Hematopoietic multipotent progenitor cell treated with erythropoietin and hydrocortisone succinate and interleukin-3 and kit ligand, for 4 days (in vitro differentiated cells): ENCODE measurements at regions not wholly inside any gene's neighbourhood (a gene's known extent, or its start where the extent isn't known, plus 50 kb on each side); places are given as distances from the start of the nearest gene placed in this dataset.
A peak's percentile ranks its signal among the peaks of the same experiment; 100 is the strongest.
"Not testable (repeated sequence)": the region's sequence is repeated elsewhere in the genome, so short reads cannot be mapped to it uniquely, and the experiment has no call there.

Experiments
- DNase-seq: peaks from one replicate; pipeline ENCODE4 v3.0.0-alpha.2; 2015

DNA sequence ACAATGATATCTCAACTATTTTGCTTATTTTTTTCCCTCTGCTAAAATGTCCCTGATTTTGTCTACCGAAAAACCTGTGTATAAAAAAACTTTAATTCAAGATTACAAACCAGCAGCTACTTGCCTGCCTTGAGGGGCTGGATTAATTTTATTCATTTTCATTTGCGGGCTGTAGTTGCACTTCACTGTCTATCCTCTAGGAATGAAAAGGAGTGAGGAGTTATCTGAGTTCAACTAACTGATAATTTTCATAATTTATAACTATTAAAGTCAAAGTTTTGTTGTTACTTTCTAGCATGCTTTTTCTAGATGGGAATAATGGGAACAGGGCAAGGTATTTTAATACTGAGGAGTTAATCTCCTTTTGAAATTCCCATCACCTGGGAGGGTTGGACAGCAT lies 50.3 kb upstream of the AGTPBP1 start:
- not testable (repeated sequence) for DNase-seq

DNA sequence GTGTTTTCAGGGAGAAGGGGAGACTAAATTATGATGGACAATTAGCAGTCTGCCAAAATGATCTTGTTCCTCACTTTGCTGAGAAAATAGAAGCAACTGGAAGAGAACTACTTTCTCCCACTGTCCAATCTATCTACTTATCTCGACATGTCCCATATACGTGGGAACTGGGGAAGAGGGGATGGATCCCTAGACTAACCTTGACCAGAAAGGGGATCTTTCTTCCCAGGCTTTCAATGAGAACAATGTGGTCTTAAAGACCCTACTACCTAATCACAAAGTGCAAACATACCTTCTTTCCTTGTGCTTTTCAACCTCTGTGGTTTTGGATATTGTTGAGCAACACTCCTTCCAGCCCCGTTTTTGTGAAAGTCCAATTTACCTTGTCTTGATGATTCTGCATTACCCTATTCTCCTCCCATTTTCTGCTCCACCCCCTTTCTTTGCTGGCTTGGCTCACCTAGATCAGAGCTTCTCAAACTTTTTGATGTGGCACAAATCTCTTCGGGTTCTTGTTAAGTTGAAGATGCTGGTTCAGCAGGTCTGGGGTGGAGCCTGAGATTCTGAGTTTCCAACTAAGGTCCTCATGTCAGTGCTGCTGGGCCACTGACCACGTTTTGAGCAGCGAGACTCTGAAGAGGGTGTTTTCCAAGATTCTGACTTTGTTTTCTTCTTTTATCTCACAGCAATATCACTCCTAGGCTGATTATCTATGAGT lies 61.4 kb upstream of the AGTPBP1 start:
- not testable (repeated sequence) for DNase-seq

DNA sequence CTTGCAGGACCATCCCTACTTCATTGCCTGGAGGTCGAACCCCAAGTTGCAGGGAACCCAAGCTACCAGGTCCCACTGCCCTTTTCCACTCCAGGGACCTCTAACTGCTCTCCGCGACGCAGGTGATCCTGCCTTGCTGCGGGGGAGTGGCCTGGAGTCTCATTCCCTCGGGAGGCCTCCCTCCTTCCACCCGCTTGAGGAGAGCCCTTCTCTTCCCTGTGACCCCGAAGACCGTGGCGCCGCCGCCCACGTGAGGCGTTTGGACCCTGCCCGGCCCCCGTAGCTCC lies 63.0 kb upstream of the AGTPBP1 start:
- not testable (repeated sequence) for DNase-seq

DNA sequence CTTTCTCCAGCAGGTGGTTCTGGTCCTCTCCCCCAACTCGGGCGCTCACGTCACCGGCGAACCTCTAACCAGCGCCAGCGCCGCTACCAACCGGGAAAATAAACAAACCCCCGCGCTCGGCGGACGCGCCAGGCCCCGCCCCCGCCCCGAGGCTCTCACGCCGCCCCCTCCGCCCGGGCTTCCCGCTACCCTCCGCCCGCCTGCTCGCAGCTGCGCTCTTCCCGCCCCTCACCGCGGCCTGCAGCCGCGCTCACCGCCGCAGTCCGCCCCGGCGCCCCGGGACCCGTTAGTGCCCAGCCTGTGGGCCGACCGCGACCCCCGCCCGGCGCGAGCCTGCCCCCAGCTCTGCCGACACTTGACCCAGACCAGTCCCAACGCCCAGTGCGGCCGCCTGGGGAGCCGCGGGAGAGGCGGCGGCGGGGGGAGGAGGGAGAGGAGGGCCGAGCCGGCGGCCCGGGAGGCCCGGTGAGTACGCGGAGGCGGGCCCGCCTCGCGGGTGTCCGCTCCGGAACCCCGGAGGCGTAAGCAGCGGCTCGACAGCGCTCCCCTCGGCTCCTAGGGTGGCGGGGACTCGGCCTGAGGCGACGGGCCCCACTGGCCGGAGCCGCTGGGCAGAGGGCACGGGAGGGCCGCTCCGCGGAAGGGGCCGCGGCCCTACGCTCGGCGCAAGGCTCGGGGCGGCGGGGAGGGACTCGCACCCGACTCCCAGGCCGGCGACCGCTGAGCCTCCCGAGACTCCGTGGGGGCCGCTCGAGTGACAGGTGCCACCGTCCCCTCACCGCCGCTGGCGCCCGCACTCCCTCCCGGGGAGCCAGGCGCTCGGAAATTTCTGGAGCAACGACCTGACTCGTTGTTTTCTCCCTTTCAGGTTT lies 63.6 kb upstream of the AGTPBP1 start:
- DNase-seq: peak; percentile 90

DNA sequence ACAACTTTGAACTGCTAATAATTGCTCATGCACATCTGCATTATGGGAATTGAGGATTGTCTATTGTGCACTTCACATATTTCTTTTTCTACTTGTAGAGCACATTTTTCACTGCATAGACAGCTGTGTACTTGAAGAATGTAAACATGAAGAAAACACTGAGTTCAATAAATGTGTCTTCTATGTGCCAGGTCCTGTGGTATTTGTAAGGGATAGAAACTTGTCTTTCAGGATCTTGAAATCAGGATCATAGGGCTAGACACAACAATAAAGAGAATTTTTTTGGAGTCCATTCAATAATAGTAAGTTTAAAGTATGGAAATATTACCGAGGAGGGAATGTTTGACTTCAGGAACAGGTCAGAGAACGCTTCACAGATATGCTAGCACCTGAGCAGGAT lies 66.6 kb upstream of the AGTPBP1 start:
- not testable (repeated sequence) for DNase-seq

DNA sequence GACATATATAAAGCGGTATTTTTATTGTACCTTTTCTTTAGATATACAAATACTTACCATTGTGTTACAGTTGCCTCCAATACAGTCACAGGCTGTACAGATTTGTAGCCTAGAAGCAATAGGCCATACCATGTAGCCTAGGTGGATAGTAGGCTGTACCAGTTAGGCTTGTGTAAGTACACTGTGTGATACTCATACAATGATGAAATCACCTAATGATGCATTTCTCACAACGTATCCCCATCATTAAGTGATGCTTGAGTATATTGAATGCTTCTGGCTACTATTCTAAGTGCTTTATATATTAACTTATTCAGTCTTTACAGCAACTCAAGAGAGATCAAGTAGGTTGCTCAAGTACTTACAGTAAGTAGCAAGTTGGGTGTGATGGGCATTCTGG lies 71.6 kb upstream of the AGTPBP1 start:
- DNase-seq: not testable (repeated sequence)

DNA sequence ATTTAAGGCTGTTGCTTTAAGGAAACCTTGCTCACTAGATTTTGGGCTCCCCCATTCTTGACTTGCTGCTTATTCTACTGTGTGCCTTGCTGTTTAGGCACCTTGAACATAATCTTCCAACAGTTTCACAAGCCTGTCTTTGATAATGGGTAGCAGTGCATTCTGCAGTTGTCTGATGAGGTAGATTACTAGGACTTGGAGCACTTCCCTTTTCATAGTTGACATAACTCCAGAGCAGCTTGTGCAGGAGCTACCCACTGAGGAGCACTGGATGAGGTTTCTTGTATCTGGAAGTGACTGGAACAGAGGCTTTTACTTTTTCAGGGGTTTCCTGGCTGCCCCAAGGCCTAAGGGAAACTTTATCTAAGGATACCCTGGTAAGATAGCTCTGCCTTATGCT lies 73.0 kb upstream of the AGTPBP1 start:
- DNase-seq: peak; percentile 38

DNA sequence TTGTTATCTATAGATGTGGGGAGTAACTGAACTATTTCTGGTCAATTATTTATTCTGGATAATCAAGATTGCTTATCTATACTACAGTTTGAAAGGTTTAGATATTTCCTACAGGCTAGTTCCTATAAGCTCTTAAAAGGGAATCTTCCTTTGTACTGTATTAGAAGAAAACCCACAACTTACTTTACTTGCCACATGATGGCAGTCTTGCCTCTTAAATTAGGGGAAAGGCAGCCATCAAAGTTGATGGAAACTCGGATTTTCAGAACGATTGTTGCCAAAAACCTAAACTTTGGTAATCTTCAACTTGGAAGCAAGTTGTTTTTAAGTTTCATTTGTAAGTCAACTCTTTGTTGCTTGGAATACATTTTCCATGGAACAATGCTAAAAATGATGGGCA lies 77.2 kb upstream of the AGTPBP1 start:
- DNase-seq: peak; percentile 59

DNA sequence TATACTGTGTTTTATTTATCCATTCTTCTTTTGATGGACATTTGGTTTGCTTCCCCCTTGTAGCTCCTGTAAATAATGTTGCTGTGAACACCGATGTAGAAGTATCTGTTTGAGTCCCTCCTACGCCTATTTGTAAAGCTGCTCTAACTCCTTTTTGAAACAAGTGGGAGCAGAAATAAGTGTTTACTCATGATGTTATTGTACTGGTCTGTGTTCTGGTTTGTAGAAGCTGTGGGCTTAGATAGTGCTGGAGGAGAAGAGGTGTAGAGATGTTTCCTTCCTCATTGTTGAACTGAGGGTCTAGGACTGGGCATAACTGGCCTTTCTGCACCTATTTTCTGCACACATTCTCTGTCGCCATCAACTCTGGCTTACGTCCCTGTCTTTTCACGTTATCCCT lies 78.8 kb upstream of the AGTPBP1 start:
- DNase-seq: peak; percentile 5

DNA sequence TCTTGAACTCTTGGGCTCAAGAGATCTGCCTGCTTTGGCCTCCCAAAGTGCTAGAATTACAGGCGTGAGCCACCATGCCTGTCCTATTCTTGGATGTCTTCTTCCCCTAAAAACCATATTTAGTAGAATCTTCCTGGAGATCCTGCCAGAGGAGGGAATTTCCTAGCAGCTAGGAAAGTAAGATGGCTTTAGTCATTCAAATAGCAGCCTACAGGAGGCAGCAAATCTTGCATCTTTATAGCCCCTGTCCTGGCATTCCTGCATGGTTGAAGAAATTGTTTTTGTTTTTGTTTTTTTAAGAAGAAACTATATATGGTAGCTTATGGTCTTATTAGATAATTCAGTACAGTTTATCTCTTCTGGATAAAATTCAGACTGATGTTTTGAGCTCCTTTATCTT lies 83.2 kb upstream of the AGTPBP1 start:
- not testable (repeated sequence) for DNase-seq

DNA sequence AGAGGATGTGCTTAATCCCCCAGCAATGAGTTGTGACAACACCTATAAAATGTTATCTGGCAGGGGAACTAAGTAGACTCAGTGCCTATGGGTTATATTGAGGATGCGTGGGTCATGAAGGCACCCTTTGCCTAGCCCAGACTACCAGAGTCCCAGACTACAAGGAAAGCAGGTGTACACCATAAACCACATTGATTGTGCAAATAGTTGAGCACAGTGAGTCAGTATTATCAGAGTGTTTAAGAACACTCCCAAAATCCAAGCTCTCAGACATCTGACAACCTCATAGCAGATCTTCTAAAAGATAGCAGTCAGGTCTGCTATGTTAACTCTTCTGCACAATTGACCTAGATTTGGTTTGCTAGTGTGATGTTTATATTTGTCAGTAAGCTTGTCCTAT lies 92.8 kb upstream of the AGTPBP1 start:
- DNase-seq: peak; percentile 2

DNA sequence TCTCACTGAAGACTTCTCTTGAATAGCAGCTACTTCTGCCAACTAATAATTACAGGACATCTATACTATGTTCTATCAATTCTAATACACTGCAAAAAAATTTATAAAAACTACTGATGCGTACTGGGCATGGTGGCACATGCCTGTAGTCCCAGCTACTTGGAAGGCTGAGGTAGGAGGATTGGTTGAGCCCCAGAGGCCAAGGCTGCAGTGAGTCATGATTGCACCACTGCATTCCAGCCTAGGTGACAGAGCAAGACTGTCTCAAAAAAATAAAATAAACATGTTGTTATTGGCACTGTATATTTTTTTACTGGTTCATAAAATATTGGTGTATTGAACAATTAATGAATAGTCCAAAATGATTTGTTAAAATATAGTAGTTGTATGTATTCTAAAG lies 97.0 kb upstream of the NAA35 start:
- not testable (repeated sequence) for DNase-seq

DNA sequence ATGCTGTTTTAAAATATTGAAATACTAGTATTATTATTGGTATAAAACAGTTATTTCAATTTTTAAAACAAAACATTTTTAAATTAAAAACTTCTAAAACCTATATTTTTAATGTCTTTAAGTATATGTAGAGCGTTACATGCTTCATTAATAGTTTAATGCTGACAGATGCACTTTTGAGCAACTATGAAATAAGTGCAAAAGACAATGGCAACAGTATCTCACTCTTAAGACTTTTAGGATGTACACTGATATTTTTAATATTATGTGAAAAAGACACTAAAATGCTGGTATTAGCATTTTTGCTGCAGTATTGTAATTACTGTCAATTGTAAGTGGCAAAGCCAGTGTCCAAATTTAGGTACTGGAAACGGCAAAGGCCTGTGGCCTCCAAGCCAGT lies 93.2 kb upstream of the NAA35 start:
- DNase-seq: not testable (repeated sequence)

DNA sequence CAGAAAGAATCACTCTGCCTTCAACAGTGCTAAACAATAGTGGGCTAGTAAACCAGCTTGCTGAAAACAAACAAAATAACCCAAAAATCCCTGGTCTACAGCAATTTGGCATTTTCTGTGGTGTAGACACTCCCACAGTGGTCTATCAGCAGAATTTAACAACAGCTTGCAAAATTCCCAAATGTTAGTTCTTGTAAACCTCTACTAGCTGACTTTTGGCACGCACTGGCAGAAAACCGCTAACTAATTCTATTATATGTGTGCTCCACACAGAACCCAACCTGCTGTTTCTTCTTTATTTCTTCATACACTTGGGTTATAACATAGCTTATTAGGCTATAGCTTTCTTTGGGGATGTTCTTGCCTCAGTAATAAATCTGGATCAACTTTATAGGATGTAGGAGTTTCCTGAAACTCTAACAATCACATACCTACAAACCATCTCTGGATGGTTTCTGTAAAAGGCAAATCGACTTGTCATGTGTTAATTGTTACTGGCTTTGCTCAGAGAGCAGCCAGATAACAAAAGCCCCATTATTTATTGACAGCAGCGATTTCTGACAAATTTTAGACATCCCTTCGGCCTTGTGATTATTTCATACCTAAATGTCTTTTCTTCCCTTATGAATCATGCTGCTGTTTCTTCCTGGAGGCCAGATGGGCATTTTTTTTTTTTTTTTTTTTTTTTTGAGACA lies 82.7 kb upstream of the NAA35 start:
- DNase-seq: no peak

DNA sequence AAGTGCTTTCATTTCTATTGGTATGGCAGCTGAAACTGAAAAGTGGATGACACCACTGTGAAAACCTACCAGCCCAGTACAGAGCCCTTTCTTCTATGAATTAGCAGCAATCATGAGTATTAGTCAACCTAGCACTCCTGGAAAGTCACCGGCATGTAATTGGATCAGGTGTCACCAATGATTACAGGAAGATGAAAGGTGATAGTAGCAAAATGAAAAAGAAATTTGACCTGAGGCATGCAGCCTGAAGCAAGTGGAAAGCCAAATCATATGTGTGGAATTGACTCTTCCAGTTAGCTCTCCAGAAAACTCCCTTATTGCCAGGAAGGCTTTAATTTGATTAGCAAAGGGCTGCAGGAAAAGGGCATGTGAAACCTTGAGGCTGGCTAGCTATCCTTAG lies 81.2 kb upstream of the NAA35 start:
- DNase-seq: no peak

DNA sequence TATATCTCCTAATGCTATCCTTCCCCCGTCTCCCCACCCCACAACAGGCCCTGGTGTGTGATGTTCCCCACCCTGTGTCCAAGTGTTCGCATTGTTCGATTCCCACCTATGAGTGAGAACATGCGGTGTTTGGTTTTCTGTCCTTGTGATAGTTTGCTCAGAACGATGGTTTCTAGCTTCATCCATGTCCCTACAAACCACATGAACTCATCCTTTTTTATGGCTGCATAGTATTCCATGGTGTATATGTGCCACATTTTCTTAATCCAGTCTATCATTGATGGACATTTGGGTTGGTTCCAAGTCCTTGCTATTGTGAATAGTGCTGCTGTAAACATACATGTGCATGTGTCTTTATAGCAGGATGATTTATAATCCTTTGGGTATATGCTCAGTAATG lies 79.1 kb upstream of the NAA35 start:
- not testable (repeated sequence) for DNase-seq

DNA sequence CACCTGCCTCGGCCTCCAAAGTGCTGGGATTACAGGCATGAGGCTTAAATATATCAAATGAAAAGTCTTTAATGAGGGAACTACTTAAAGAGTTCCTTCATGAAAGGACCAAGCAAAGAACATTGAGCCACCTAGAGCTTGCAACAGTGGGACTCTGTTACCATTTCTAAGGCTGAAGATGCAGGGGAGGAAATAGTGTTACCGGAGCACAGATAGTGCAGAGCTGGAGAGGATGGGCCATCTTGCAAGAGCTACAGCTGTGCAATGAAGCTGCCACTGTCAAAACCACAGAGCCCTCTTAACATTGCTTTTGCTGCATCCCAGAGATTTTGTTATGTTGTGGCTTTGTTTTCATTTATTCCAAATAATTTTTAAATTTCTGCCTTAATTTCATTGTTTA lies 77.1 kb upstream of the NAA35 start:
- no peak for DNase-seq

DNA sequence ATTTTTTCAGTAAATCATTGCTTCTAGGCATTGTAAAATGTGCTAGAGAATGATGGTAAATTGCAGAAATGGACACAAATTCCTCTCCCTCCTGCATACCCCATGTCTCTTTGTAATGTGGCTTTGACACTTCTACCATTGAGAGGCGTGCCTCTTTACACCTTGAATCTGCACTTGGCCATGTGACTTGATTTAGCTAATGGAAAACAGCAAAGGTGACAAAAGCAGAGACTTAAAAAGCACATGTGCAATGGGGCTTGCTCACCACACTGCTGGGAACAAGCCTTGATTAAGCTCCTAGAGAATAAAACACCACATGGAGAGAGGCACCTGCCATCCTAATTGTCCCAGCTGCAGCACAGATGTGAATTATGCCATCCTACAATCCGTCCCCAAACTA lies 69.9 kb upstream of the NAA35 start:
- no peak for DNase-seq

DNA sequence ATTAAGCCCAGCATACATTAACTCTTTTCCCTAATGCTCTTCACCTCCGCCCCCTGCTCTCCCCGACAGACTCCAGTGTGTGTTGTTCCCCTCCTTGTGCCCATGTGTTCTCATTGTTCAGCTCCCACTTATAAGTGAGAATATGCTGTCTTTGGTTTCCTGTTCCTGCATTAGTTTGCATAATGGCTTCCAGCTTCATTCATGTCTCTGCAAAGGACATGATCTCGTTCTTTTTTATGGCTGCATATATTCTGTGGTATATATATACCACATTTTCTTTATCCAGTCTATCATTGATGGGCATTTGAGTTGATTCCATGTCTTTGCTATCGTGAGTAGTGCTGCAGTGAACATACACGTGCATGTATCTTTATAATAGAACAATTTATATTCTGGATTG lies 69.3 kb upstream of the NAA35 start:
- DNase-seq: not testable (repeated sequence)

DNA sequence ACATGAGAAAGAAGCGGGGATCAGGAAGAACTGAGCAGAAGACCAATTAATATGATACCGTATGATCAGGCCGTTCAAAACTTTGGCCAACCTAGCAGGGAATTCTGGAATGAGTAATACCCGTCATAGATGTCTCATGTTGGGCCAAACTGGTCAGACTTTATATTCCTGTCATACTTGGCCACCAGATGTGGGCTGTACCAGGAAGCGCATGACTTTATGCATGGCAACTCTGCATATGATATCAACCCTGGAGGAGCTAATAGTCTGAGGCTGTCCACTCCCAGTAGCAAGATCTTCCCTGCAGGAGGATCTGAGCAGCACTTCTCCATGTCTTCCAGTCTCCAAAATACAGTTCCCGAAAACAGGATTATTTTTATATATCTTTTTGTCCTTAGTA lies 68.5 kb upstream of the NAA35 start:
- no peak for DNase-seq

DNA sequence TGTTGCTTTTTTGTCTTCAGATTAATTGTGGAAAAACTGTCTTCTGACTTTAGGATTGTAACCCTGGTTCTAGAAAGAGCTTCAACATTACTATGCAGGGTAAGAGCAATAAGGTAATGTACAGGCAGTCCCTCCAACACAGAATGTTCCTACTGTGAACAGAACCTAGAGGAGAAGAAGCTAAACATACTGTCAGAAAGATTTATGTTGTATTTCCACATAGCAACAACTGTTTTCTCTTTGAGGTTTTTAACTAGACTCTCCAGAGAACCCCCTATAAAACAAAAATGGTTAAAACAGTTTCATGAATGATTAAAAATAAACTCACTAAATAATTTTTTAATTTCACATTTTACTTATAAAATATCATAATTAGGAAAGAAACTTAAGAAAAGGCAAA lies 64.3 kb upstream of the NAA35 start:
- DNase-seq: peak; percentile 35

DNA sequence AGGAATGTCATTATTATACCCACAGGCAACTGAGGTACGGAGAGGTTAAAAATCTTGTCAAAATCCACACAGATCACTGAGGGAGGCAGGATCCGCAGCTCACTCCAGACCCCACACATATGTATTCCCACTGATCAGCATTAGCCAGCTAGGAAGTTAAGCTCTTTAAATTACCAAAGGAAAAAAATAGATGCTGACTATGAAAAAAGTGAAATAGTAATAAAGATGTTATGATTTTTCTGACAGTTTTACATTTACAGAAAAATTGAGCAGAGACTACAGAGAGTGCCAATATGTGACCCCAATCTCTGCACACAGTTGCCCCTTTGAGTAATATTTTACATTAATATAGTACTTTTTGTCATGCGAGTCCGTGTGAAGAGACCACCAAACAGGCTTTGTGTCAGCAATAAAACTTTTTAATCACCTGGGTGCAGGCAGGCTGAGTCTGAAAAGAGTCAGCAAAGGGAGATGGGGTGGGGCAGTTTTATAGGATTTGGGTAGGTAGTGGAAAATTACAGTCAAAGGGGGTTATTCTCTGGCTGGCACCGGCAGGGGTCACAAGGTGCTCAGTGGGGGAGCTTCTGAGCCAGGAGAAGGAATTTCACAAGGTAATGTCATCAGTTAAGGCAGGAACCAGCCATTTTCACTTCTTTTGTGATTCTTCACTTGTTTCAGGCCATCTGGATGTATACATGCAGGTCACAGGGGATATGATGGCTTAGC lies 61.9 kb upstream of the NAA35 start:
- not testable (repeated sequence) for DNase-seq

DNA sequence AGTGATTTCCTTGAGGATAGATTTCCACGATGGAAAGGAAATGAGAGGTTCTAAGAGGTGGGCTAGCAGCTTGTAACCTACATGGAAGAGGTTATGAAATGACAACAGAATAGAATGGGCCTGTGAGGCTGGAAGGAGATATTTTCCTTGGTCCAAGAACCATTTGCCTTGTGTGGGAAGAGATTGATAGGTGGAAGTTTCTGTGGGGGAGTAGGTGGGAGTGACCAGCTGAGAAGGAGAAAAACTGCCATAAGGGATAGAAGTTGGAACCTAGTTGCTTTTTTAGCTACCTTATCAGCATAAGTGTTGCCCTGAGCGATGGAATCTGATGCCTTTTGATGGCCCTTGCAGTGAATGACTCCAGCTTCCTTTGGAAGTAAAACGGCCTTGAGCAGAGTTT lies 60.4 kb upstream of the NAA35 start:
- not testable (repeated sequence) for DNase-seq
